Vagina (tissue), 2 donors: ENCODE measurements at regions not wholly inside any gene's neighbourhood (a gene's known extent, or its start where the extent isn't known, plus 50 kb on each side); places are given as distances from the start of the nearest gene placed in this dataset.

Experiments
- DNase-seq, 2 donors: peaks; one replicate each; pipeline ENCODE4 v3.0.0-alpha.2; 2017; ENCODE audit errors: extremely low spot score in 2 of 2
- H3K27ac ChIP-seq: fragments of 200-600 bp; sonication (generic); one replicate; pipeline ENCODE4 v1.5.1; 2019
- H3K27me3 ChIP-seq: fragments of 200-600 bp; sonication (generic); one replicate; pipeline ENCODE4 v1.5.1; 2019
- H3K36me3 ChIP-seq, 2 donors: fragments of 200-600 bp; sonication (generic); one replicate each; pipeline ENCODE4 v1.5.1; 2017 to 2019
- H3K4me1 ChIP-seq: fragments of 200-600 bp; sonication (generic); one replicate; pipeline ENCODE4 v1.5.1; 2019
- H3K4me3 ChIP-seq, 2 donors: fragments of 200-600 bp; sonication (generic); 1 replicate in 1 of 2; 2 replicates in 1 of 2; pipeline ENCODE4 v1.5.1; 2016 to 2019
- H3K9me3 ChIP-seq: fragments of 200-600 bp; sonication (generic); one replicate; pipeline ENCODE4 v1.5.1; 2019
- CTCF ChIP-seq, 3 experiments: fragments of 450-650 bp in 2 of 3; fragments of 200-600 bp in 1 of 3; sonication (generic) in 1 of 3; IDR thresholded peaks; one replicate each; pipeline ENCODE4 v1.5.1; 2017 to 2019; ENCODE audit warnings: antibody characterized with exemption in 3 of 3, mild to moderate bottlenecking in 2 of 3, moderate library complexity in 2 of 3
- POLR2A ChIP-seq, 2 donors: fragments of 450-650 bp; IDR thresholded peaks; one replicate each; pipeline ENCODE4 v1.6.1; 2017; ENCODE audit warnings: antibody characterized with exemption in 2 of 2, mild to moderate bottlenecking in 2 of 2, moderate library complexity in 2 of 2
- POLR2AphosphoS5 ChIP-seq, 2 donors: sonication (generic); formaldehyde crosslinking; IDR thresholded peaks; one replicate each; pipeline ENCODE4 v1.9.0; 2017; ENCODE audit warnings: antibody characterized with exemption in 2 of 2, mild to moderate bottlenecking in 2 of 2, low read depth in 1 of 2; ENCODE audit not compliant: insufficient read depth in 1 of 2
- intact Hi-C: fragments of 100-400 bp; cut with DNase I; formaldehyde crosslinking; loops from one replicate; pipeline ENCODE4 v1.15.1; 2023

- no peaks in the 10 kb centered on the region for H3K27me3 ChIP-seq
- no peaks in the 10 kb centered on the region for H3K36me3 ChIP-seq
- no peak for DNase-seq
- H3K4me3 ChIP-seq = no peak overlapping the region
- H3K9me3 ChIP-seq = no peaks in the 10 kb centered on the region
- intact Hi-C loops = no loop called here
- no peaks in the 10 kb centered on the region for H3K4me1 ChIP-seq
- TF ChIP-seq POLR2A (IDR thresholded peaks at IDR 0.05) = no peak
- no peak for TF ChIP-seq POLR2AphosphoS5 (IDR thresholded peaks at IDR 0.05; ENCODE audit: insufficient read depth in 1 of 2, low read depth in 1 of 2)
- TF ChIP-seq CTCF (IDR thresholded peaks at IDR 0.05) = no peak
- no peak overlapping the region for H3K27ac ChIP-seq
Measured at GRCh38 chr3:110391640-110392395, 679.8 kb upstream of the NECTIN3 start.

- no peak overlapping the region for H3K4me3 ChIP-seq
- no peaks in the 10 kb centered on the region for H3K36me3 ChIP-seq
- no peak overlapping the region for H3K27ac ChIP-seq
- no peaks in the 10 kb centered on the region for H3K27me3 ChIP-seq
- intact Hi-C loops = no loop called here
- TF ChIP-seq CTCF (IDR thresholded peaks at IDR 0.05) (no peak), POLR2AphosphoS5 (IDR thresholded peaks at IDR 0.05; ENCODE audit: insufficient read depth in 1 of 2, low read depth in 1 of 2) (no peak), POLR2A (IDR thresholded peaks at IDR 0.05) (no peak)
- H3K4me1 ChIP-seq = no peaks in the 10 kb centered on the region
- H3K9me3 ChIP-seq = no peaks in the 10 kb centered on the region
- no peak for DNase-seq
Measured at GRCh38 chr3:110393941-110394340, 677.7 kb upstream of the NECTIN3 start.

GRCh38 chr3:110397115-110397514, 674.5 kb upstream of the NECTIN3 start:
- no peak for TF ChIP-seq POLR2A (IDR thresholded peaks at IDR 0.05)
- no peak for TF ChIP-seq CTCF (IDR thresholded peaks at IDR 0.05)
- no peak for TF ChIP-seq POLR2AphosphoS5 (IDR thresholded peaks at IDR 0.05; ENCODE audit: insufficient read depth in 1 of 2, low read depth in 1 of 2)

GRCh38 chr3:110400315-110400714, 671.3 kb upstream of the NECTIN3 start:
- Histone ChIP-seq H3K4me1 (no peaks in the 10 kb centered on the region), H3K9me3 (no peaks in the 10 kb centered on the region), H3K4me3 (no peak overlapping the region), H3K27ac (no peak overlapping the region), H3K36me3 (no peaks in the 10 kb centered on the region), H3K27me3 (no peaks in the 10 kb centered on the region)
- TF ChIP-seq POLR2A (IDR thresholded peaks at IDR 0.05) (no peak), CTCF (IDR thresholded peaks at IDR 0.05) (no peak), POLR2AphosphoS5 (IDR thresholded peaks at IDR 0.05; ENCODE audit: insufficient read depth in 1 of 2, low read depth in 1 of 2) (no peak)
- no peak for DNase-seq
- intact Hi-C loops = no loop called here

More at GRCh38 chr3:110397115-110397514, 674.5 kb upstream of the NECTIN3 start:
- intact Hi-C loops = no loop called here
- H3K9me3 ChIP-seq = no peaks in the 10 kb centered on the region
- H3K36me3 ChIP-seq = no peaks in the 10 kb centered on the region
- no peaks in the 10 kb centered on the region for H3K27me3 ChIP-seq
- no peak overlapping the region for H3K27ac ChIP-seq
- H3K4me3 ChIP-seq = no peak overlapping the region
- DNase-seq = no peak
- no peaks in the 10 kb centered on the region for H3K4me1 ChIP-seq

- intact Hi-C loops = no loop called here
- no peak for DNase-seq
- no peak overlapping the region for H3K4me3 ChIP-seq
- no peaks in the 10 kb centered on the region for H3K27me3 ChIP-seq
- no peak for TF ChIP-seq POLR2AphosphoS5 (IDR thresholded peaks at IDR 0.05; ENCODE audit: insufficient read depth in 1 of 2, low read depth in 1 of 2)
- no peak for TF ChIP-seq POLR2A (IDR thresholded peaks at IDR 0.05)
- no peak for TF ChIP-seq CTCF (IDR thresholded peaks at IDR 0.05)
- H3K9me3 ChIP-seq = no peaks in the 10 kb centered on the region
- H3K4me1 ChIP-seq = no peaks in the 10 kb centered on the region
- no peaks in the 10 kb centered on the region for H3K36me3 ChIP-seq
- H3K27ac ChIP-seq = no peak overlapping the region
Measured at GRCh38 chr3:110405830-110406585, 665.6 kb upstream of the NECTIN3 start.
